Kidney glomerular epithelial cell (primary cell): ENCODE measurements at regions not wholly inside any gene's neighbourhood (a gene's known extent, or its start where the extent isn't known, plus 50 kb on each side); places are given as distances from the start of the nearest gene placed in this dataset.

Experiments used
- DNase-seq: peaks from one replicate; lab custom pipeline; 2025; lab: John Stamatoyannopoulos, UW

DNA sequence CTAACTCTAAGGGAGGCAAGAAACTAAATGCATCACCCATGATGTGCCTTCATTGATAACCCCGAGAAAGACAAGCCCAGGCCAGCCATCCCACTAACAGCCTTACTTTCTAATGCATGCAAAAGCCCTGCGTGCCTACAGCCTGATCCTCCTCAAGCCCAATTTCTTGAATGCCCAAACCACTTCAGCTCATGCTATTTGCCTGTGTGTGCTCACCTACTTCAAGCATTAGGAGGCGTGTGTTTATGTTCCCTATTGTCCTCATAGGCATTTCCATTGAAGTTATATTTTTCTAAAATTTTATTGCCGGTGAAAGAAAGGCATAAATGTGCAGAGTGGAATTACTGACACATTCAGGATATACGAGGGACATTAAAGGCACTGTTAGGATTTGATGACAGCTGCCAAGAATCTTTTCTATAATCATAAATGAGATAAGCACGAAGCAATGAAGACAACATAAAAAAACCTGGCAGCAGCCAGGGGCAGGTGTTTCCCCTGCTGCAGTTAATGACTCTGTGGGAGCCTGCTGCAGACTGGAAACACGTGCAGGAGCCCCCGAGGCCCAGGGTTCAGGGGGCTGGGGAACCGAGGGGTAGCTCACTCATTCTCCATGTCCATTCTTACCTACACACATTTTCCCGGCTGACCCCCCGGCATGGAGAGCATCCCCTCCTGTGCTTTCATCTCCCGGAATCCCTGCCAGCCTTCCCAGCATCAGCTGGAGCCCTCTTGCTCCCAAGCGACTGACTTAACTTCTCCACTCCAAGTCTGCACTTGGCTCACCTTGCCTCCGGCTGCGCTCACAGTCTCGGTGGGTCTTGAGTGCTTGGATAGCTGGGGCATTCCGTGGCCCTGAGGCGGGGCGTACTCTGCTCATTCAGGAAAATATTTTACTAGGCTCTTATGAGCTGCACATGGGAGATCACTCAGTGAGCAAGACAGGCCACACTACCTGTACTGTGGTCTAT, 292.3 kb upstream of the SIX2 start:
- no peak for DNase-seq

GRCh38 chr2:45300026-45300750, 290.9 kb upstream of the SIX2 start:
- DNase-seq, result no peak

DNA sequence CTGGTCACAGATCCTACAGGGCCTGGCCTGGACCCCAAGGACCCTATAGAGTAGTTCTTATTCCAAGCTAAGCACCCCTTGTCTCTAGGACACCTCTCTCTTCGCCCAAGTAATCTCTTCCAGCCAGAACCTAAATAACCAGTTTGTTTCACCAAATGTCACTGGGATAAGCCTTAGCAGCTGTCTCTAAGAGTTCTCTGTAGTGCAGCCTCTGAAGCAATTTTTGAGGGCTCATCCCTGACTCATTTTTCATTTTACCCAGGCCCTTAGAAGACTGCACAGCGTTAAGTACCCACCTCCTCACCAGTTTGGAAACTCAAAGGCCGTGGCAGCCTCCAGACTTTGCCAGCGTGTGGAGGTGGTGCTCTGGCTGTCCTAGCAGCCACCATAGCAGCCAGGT, 290.1 kb upstream of the SIX2 start:
- no peak for DNase-seq

DNA sequence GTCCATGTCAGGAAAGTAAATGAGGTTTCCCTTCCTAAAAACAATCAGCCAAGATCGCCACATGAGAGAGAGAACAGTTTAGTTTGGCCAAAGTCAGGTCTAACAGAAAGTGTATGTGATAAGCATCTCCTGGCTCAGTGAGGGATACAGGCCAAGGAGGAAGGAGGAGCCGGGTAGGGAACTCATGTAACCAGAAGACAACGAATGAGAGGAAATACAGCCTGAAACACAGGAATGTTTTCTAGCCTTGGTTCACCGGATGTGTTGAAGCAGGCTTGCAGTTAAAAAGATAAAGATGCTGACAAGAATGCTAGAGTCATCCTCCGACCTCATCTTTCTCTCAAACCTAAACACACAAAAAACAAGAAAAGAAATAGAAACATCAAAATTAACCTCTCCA, 283.9 kb upstream of the SIX2 start:
- no peak for DNase-seq

DNA sequence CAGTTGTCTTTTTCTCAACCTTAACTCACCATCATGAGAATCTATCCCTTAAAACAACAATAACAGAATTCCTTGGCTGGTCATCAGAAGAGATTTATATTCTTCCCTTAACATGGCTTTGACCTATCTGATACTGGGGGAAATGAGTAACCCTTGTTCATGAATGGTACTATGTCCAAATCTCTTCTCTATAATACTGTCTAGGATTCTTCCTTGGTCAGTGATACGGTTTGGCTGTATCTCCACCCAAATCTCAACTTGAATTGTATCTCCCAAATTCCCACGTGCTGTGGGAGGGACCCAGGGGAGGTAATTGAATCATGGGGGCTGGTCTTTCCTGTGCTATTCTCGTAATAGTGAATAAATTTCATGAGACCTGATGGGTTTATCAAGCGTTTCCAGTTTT, 282.0 kb upstream of the SIX2 start:
- DNase-seq, result peak; percentile 6

- no peak for DNase-seq
Measured at GRCh38 chr2:45289997-45290709, 280.9 kb upstream of the SIX2 start.

DNA sequence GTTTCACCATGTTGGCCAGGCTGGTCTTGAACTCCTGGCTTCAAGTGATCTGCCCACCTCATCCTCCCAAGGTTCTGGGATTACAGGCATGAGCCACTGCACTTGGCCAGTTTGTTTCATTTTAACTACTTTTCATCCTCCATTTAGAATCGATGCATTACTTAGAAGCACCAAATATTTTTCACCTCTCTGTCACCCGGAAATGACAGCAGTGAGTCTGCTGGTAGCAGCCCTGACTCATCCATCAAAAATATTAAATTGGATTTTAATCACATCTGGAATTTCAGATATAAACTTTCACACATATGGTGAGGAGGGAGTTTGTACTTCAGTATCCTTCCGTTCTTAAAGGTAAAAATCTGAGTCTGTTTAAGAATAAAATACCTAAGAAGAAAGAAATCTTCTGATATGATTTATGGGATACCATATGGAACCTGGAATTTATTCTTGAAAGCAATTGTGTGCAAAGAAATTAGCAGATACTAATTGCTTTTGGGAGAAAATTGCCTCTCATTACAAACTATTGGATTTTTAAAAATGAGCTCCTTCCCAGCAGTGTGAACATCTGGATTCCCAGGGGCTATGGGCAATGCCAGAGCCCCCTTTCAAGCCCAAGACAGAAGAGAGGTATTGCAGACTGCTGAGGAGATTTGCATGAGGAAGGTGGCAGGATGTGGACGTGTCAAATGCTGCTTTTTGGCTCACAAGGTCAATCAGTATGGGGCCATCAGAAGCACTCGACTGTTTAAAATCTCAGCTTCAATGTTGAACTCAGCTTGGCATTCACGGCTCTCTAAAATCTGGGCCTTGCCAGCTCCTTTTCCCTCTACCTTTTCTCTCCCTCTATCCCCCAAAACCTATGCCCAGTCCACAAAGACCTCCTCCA, 279.5 kb upstream of the SIX2 start:
- no peak for DNase-seq

GRCh38 chr2:45287045-45287444, 277.8 kb upstream of the SIX2 start:
- peak; percentile 49 for DNase-seq

GRCh38 chr2:45285771-45286390, 276.6 kb upstream of the SIX2 start:
- DNase-seq, result no peak

- no peak for DNase-seq
Measured at GRCh38 chr2:45285311-45285710, 276.1 kb upstream of the SIX2 start.

GRCh38 chr2:45284621-45284995, 275.4 kb upstream of the SIX2 start:
- DNase-seq, result no peak

- DNase-seq, result no peak
Measured at GRCh38 chr2:45283764-45284620, 274.7 kb upstream of the SIX2 start.

- no peak for DNase-seq
Measured at GRCh38 chr2:45282646-45283045, 273.4 kb upstream of the SIX2 start.

- no peak for DNase-seq
Measured at GRCh38 chr2:45281311-45281710, 272.1 kb upstream of the SIX2 start.

DNA sequence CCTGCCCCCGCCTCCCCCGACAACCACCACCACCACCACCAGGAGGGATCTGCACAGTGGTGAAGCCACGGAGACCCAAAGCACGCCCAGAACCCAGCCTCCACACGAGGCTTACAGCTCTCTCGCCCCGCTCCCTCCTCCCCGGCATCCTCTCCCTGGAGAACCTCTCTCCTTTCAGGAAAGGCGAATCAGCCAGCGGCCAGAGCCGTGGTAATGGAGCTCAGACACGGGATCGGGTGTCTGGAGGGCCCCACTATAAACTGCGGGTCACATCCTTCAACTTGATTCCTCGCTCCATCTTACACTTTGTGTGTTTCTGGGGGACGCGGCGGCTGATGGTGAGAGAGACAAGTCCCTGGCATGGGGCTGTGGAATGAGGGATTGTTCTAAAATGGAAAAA, 271.5 kb upstream of the SIX2 start:
- no peak for DNase-seq

DNA sequence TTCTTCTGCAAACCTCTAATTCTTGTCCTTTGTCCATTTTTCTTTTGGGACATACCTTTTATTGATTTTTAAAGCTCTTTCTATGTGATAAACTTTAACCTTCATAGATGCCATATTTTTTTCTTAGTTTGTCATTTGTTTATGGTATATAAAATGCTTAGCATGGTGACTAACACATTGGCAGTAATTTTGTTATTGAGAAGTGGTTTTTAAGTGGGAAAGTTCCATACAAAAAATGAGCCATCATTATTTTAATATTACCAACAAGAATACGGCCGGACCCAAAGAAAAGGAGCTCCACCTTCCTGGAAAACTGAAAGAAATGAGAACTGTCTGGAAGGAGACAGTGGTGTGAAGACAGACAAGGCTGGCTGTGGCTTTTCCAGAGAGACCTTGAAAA, 270.1 kb upstream of the SIX2 start:
- no peak for DNase-seq

DNA sequence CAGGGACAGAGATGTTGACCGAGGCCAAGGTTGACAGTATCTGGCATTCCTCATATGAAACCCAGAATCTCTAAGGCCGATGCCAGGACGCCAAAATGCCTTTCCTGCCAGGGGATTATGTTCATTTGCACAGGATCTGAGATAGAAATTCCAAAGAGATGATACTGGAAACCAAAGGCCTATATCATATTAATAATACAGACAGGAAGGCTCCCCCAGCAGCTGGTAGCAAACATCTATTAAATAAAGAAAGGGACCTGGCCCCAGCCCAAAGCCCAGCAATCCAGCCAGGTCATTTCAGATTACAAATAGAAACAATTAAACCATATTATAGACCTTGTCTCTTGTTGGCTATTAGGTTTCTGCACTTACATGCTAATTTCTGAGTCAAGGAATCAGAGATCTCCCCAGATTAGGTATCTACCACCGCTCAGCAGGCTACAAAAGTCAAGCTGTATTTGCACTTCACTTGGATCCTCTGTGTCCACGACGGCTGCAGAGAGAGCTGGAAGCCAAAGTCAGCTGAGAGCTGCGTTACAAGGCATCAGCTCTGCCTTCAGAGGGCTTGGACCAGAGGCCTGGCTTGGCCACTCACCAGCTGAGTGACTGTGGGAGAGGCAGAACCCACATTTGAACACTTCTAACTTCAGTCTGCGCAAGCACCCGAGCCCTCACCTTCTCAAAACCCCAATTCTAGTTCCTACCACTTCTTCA, 269.3 kb upstream of the SIX2 start:
- DNase-seq, result no peak

DNA sequence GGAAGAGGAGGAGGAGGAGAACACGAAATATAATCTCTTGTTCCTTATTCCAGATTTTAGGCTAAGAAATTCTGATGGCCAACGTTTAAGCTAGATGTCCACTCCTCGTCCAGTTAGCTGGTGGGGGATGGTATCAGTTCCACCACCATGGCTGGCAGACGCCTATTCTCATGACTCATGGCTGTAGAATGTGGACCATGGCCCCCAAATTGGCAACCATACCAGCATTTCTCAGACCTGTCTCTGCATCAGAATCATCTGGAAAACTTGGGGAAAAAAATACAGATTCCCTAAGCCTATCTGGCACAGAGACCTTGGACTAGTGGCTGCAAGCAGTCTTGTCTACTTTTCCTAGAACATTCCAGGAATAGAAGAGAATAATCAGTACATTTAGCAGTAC, 267.7 kb upstream of the SIX2 start:
- DNase-seq, result peak; percentile 7

DNA sequence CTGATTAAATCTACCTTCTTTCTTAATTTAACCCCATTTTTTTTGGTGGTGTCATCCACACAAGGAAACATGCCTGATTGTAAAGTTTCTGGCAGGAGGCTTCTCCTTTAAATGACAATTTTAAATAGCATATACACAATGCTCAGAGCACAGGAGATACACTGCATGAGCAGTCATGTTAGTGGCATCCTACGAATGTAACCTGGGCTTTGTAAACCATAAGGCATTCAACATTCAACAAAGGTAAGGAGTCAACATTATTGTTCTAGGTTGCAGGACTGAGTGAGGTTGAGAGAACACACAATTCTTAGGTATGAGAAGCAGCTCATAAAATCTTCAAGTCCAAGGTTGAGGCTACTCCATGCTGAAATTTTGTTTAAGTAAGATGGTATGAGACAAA, 266.6 kb upstream of the SIX2 start:
- peak; percentile 26 for DNase-seq
